ENCODE measurements at regions not wholly inside any gene's neighbourhood (a gene's known extent, or its start where the extent isn't known, plus 50 kb on each side); places are given as distances from the start of the nearest gene placed in this dataset.
"Not testable (repeated sequence)": the region's sequence is repeated elsewhere in the genome, so short reads cannot be mapped to it uniquely, and the experiment has no call there.

GRCh38 chr7:149625340-149625946 is 127.8 kb upstream of the ZNF746 start:
- Histone ChIP-seq H3K9me3 (ENCODE audit: control insufficient read depth in 1 of 2, low read length in 2 of 2) (no peaks in the 10 kb centered on the region), H3K4me1 (ENCODE audit: control insufficient read depth in 1 of 2, insufficient read depth in 2 of 2, low read length in 2 of 2) (peaks cover 17 to 27% of the 10 kb centered on the region in 2 donors), H3K9ac (ENCODE audit: low read depth in 1 of 2, low read length in 2 of 2) (peak overlapping the region; percentile 81 to 82), H3K27ac (ENCODE audit: low read depth, low read length) (no peak overlapping the region), H3K4me3 (ENCODE audit: low read depth in 1 of 2, low read length in 2 of 2) (peak overlapping the region; percentile 88 to 90), H3K36me3 (ENCODE audit: control insufficient read depth in 1 of 2, insufficient read depth in 2 of 2, low read length in 2 of 2) (peaks cover 4 to 8% of the 10 kb centered on the region in 2 donors), H3K27me3 (ENCODE audit: control insufficient read depth in 1 of 2, insufficient read depth in 2 of 2, low read length in 2 of 2) (peaks cover 0 to 3% of the 10 kb centered on the region in 2 donors)

- no peaks in the 10 kb centered on the region for H3K27me3 ChIP-seq (ENCODE audit: control insufficient read depth in 1 of 2, insufficient read depth in 2 of 2, low read length in 2 of 2)
- peaks cover 7 to 16% of the 10 kb centered on the region in 2 donors for H3K36me3 ChIP-seq (ENCODE audit: control insufficient read depth in 1 of 2, insufficient read depth in 2 of 2, low read length in 2 of 2)
- peak overlapping the region; percentile 75 for H3K27ac ChIP-seq (ENCODE audit: low read depth, low read length)
- H3K9ac ChIP-seq (ENCODE audit: low read depth in 1 of 2, low read length in 2 of 2) = peak overlapping the region; percentile 81 to 82
- peaks cover 17 to 27% of the 10 kb centered on the region in 2 donors for H3K4me1 ChIP-seq (ENCODE audit: control insufficient read depth in 1 of 2, insufficient read depth in 2 of 2, low read length in 2 of 2)
- H3K4me3 ChIP-seq (ENCODE audit: low read depth in 1 of 2, low read length in 2 of 2) = peak overlapping the region; percentile 88 to 90
- H3K9me3 ChIP-seq (ENCODE audit: control insufficient read depth in 1 of 2, low read length in 2 of 2) = no peaks in the 10 kb centered on the region
Measured at GRCh38 chr7:149624419-149625339, 127.1 kb upstream of the ZNF746 start.

DNA sequence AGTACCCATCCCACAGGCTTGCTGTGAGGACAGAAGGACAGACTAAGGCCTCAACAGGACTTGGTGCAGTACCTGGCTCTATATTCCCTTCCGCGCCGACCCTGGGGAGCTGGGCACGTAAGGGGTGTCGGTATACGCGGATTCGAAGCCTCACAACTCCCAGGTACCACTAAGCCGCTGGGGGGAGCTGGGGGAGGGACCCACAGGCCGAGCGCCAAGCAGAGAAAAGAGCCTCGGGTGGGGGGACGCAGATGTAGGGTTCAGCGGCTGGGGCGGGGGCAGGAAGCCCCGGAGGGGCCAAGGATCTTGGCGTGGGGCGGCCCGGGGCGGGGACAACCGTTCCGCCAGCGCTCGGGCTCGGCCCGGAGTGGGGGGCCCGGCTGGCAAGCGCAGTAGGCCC is 126.4 kb upstream of the ZNF746 start:
- Histone ChIP-seq H3K9me3 (ENCODE audit: control insufficient read depth in 1 of 2, low read length in 2 of 2) (no peaks in the 10 kb centered on the region), H3K4me3 (ENCODE audit: low read depth in 1 of 2, low read length in 2 of 2) (peak overlapping the region; percentile 88 to 90), H3K27ac (ENCODE audit: low read depth, low read length) (peak overlapping the region; percentile 41), H3K36me3 (ENCODE audit: control insufficient read depth in 1 of 2, insufficient read depth in 2 of 2, low read length in 2 of 2) (peaks cover 7 to 23% of the 10 kb centered on the region in 2 donors), H3K9ac (ENCODE audit: low read depth in 1 of 2, low read length in 2 of 2) (peak overlapping the region; percentile 81 to 82), H3K27me3 (ENCODE audit: control insufficient read depth in 1 of 2, insufficient read depth in 2 of 2, low read length in 2 of 2) (no peaks in the 10 kb centered on the region), H3K4me1 (ENCODE audit: control insufficient read depth in 1 of 2, insufficient read depth in 2 of 2, low read length in 2 of 2) (peaks cover 17 to 27% of the 10 kb centered on the region in 2 donors)

DNA sequence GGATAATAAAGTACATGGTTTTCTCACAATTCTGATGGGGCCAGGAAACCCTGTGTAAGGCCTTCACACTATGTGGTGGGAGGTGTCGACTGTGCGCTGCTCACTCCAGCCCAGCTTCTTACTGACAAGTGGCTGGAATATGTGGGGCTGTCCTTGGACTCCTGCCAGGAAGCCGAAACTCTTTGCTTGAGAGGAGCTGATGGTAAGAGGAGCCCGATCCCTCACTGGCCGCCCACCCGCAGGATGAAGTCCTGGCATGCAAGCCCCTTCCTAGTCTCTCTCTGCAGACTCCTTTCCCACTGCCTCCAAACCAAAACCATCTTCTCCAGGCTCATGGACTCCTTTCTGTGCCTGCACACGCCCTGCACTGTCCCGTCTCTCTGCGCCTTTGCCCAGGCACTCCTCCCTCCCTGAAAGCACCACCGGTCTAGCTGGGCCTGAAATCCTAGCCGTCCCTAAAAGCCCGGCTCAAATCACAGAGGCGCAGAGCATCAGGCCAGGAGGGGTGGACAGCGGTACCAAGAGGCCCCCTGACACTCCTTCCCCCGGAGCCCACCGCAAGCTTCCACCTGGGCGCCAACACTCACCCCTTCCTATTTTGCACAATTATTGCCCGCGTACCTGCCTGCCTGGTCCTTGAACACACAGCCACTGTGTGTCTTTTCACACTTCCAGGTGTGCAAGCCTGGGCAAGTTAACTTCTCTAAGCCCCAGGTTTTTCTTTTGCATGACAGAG is 125.8 kb upstream of the ZNF746 start:
- Histone ChIP-seq H3K4me3 (ENCODE audit: low read depth in 1 of 2, low read length in 2 of 2) (peak overlapping the region; percentile 88 to 90), H3K9ac (ENCODE audit: low read depth in 1 of 2, low read length in 2 of 2) (peak overlapping the region; percentile 81 to 82), H3K36me3 (ENCODE audit: control insufficient read depth in 1 of 2, insufficient read depth in 2 of 2, low read length in 2 of 2) (peaks cover 7 to 29% of the 10 kb centered on the region in 2 donors), H3K4me1 (ENCODE audit: control insufficient read depth in 1 of 2, insufficient read depth in 2 of 2, low read length in 2 of 2) (peaks cover 17 to 27% of the 10 kb centered on the region in 2 donors)
- H3K9me3 ChIP-seq (ENCODE audit: control insufficient read depth in 1 of 2, low read length in 2 of 2); H3K27ac ChIP-seq (ENCODE audit: low read depth, low read length); H3K27me3 ChIP-seq (ENCODE audit: control insufficient read depth in 1 of 2, insufficient read depth in 2 of 2, low read length in 2 of 2): not testable (repeated sequence)

DNA sequence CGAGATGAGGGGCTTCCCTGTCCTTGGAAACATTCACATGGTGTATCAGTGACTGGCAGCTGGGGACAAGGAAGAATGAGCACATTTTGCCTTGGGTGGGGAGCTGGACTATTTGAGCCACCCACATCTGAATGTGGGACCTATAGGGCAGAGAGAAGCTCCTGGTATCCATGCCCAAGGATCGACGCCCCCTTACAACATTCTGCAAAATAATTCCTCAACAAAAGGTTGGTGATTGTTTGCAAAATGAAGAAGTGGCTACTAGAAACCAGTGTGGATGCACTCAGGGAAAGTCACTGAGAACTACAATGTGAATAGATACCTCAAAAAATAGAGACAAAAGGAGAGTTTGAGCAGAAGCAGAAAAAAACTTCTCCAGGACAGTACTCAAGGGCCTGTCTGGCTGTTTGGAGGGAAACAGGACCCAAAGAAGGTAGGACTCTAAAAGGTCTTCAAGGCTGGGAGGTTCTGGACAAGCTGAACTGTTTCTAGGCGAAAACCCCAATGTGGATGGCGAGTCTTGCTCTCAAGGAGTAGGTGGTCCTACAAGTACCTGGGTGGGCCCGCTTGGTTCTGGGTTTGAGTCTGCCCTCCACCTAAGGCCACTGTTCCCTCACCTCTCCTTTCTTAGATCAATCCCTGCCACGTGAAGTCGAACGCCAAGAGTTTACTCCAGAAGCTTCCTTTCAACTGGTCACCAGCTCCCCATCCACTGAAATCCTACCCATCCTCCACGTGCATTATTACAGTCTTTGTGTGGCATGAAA is 125.0 kb upstream of the ZNF746 start:
- H3K36me3 ChIP-seq (ENCODE audit: control insufficient read depth in 1 of 2, insufficient read depth in 2 of 2, low read length in 2 of 2) = peaks cover 13 to 37% of the 10 kb centered on the region in 2 donors
- H3K27me3 ChIP-seq (ENCODE audit: control insufficient read depth in 1 of 2, insufficient read depth in 2 of 2, low read length in 2 of 2) = no peaks in the 10 kb centered on the region
- peaks cover 17 to 27% of the 10 kb centered on the region in 2 donors for H3K4me1 ChIP-seq (ENCODE audit: control insufficient read depth in 1 of 2, insufficient read depth in 2 of 2, low read length in 2 of 2)
- no peak overlapping the region for H3K27ac ChIP-seq (ENCODE audit: low read depth, low read length)
- H3K4me3 ChIP-seq (ENCODE audit: low read depth in 1 of 2, low read length in 2 of 2) = no peak overlapping the region
- H3K9ac ChIP-seq (ENCODE audit: low read depth in 1 of 2, low read length in 2 of 2) = no peak overlapping the region
- H3K9me3 ChIP-seq (ENCODE audit: control insufficient read depth in 1 of 2, low read length in 2 of 2) = no peaks in the 10 kb centered on the region

DNA sequence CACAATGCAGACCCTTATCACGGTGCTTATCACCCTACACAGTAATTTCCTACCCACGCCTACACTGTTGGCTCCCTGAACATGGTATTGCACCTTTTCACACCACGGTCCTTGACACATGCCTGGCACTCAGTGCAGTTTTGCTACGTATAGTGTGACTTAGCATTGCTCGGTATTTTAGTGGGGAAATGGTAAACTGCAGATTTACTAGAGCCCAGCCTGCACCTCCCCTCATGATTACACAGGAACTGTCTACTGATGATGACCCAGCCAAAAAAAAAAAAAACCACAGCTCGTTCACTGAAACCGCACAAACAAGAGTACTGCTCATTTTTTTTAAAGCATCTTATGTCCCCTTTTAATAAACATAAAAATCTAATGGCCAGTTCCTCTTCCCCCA is 124.2 kb upstream of the ZNF746 start:
- no peaks in the 10 kb centered on the region for H3K27me3 ChIP-seq (ENCODE audit: control insufficient read depth in 1 of 2, insufficient read depth in 2 of 2, low read length in 2 of 2)
- peaks cover 13 to 45% of the 10 kb centered on the region in 2 donors for H3K36me3 ChIP-seq (ENCODE audit: control insufficient read depth in 1 of 2, insufficient read depth in 2 of 2, low read length in 2 of 2)
- no peak overlapping the region for H3K9ac ChIP-seq (ENCODE audit: low read depth in 1 of 2, low read length in 2 of 2)
- H3K4me3 ChIP-seq (ENCODE audit: low read depth in 1 of 2, low read length in 2 of 2) = no peak overlapping the region
- no peaks in the 10 kb centered on the region for H3K9me3 ChIP-seq (ENCODE audit: control insufficient read depth in 1 of 2, low read length in 2 of 2)
- peaks cover 17 to 27% of the 10 kb centered on the region in 2 donors for H3K4me1 ChIP-seq (ENCODE audit: control insufficient read depth in 1 of 2, insufficient read depth in 2 of 2, low read length in 2 of 2)
- H3K27ac ChIP-seq (ENCODE audit: low read depth, low read length) = no peak overlapping the region

DNA sequence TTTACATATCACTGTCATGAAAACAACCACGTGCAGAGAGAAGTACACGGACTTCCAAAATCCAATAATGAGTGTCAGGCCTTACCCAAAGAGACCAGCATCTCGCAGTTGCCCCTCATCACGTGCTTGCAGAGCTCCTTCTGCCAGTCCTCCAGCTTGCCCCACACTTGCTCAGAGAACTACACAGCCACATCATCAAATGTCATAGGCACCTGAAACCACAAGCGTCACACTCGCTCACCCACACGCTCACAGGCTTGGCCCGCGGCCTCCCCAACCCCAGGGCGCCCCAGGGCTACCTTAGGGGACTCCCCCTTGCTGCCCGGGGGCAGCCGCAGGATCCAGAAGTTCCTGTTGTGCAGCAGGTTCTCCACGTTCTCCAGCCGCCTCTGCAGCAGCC is 123.4 kb upstream of the ZNF746 start:
- Histone ChIP-seq H3K27me3 (ENCODE audit: control insufficient read depth in 1 of 2, insufficient read depth in 2 of 2, low read length in 2 of 2) (no peaks in the 10 kb centered on the region), H3K27ac (ENCODE audit: low read depth, low read length) (no peak overlapping the region), H3K36me3 (ENCODE audit: control insufficient read depth in 1 of 2, insufficient read depth in 2 of 2, low read length in 2 of 2) (peaks cover 13 to 53% of the 10 kb centered on the region in 2 donors), H3K9me3 (ENCODE audit: control insufficient read depth in 1 of 2, low read length in 2 of 2) (no peaks in the 10 kb centered on the region), H3K4me3 (ENCODE audit: low read depth in 1 of 2, low read length in 2 of 2) (no peak overlapping the region), H3K4me1 (ENCODE audit: control insufficient read depth in 1 of 2, insufficient read depth in 2 of 2, low read length in 2 of 2) (peaks cover 17 to 27% of the 10 kb centered on the region in 2 donors), H3K9ac (ENCODE audit: low read depth in 1 of 2, low read length in 2 of 2) (no peak overlapping the region)

GRCh38 chr7:149616898-149617297 is 119.3 kb upstream of the ZNF746 start:
- H3K9ac ChIP-seq (ENCODE audit: low read depth in 1 of 2, low read length in 2 of 2) = no peak overlapping the region
- H3K27me3 ChIP-seq (ENCODE audit: control insufficient read depth in 1 of 2, insufficient read depth in 2 of 2, low read length in 2 of 2) = no peaks in the 10 kb centered on the region
- no peak overlapping the region for H3K4me3 ChIP-seq (ENCODE audit: low read depth in 1 of 2, low read length in 2 of 2)
- no peak overlapping the region for H3K27ac ChIP-seq (ENCODE audit: low read depth, low read length)
- H3K36me3 ChIP-seq (ENCODE audit: control insufficient read depth in 1 of 2, insufficient read depth in 2 of 2, low read length in 2 of 2) = peaks cover 31 to 90% of the 10 kb centered on the region in 2 donors
- no peaks in the 10 kb centered on the region for H3K9me3 ChIP-seq (ENCODE audit: control insufficient read depth in 1 of 2, low read length in 2 of 2)
- H3K4me1 ChIP-seq (ENCODE audit: control insufficient read depth in 1 of 2, insufficient read depth in 2 of 2, low read length in 2 of 2) = peaks cover 0 to 2% of the 10 kb centered on the region in 2 donors

- no peaks in the 10 kb centered on the region for H3K9me3 ChIP-seq (ENCODE audit: control insufficient read depth in 1 of 2, low read length in 2 of 2)
- H3K36me3 ChIP-seq (ENCODE audit: control insufficient read depth in 1 of 2, insufficient read depth in 2 of 2, low read length in 2 of 2) = peaks cover 33 to 97% of the 10 kb centered on the region in 2 donors
- no peak overlapping the region for H3K27ac ChIP-seq (ENCODE audit: low read depth, low read length)
- H3K9ac ChIP-seq (ENCODE audit: low read depth in 1 of 2, low read length in 2 of 2) = no peak overlapping the region
- H3K27me3 ChIP-seq (ENCODE audit: control insufficient read depth in 1 of 2, insufficient read depth in 2 of 2, low read length in 2 of 2) = no peaks in the 10 kb centered on the region
- H3K4me1 ChIP-seq (ENCODE audit: control insufficient read depth in 1 of 2, insufficient read depth in 2 of 2, low read length in 2 of 2) = no peaks in the 10 kb centered on the region
- no peak overlapping the region for H3K4me3 ChIP-seq (ENCODE audit: low read depth in 1 of 2, low read length in 2 of 2)
Measured at GRCh38 chr7:149615690-149616270, 118.2 kb upstream of the ZNF746 start.
